Sigmoid colon (tissue), 6 donors: ENCODE measurements at regions not wholly inside any gene's neighbourhood (a gene's known extent, or its start where the extent isn't known, plus 50 kb on each side); places are given as distances from the start of the nearest gene placed in this dataset.

Source experiments
- DNase-seq: peaks from one replicate; pipeline ENCODE4 v3.0.0-alpha.2; 2019
- H3K27ac ChIP-seq, 4 donors: fragments of 200-600 bp; sonication (generic); one replicate each; pipeline ENCODE4 v1.5.1; 2016 to 2019; ENCODE audit warnings: mild to moderate bottlenecking in 1 of 4
- H3K27me3 ChIP-seq, 3 donors: fragments of 200-600 bp; sonication (generic); one replicate each; pipeline ENCODE4 v1.5.1; 2019; ENCODE audit warnings: mild to moderate bottlenecking in 1 of 3
- H3K36me3 ChIP-seq, 4 donors: fragments of 200-600 bp; sonication (generic); one replicate each; pipeline ENCODE4 v1.5.1; 2016 to 2019
- H3K4me1 ChIP-seq, 4 donors: fragments of 200-600 bp; sonication (generic); one replicate each; pipeline ENCODE4 v1.5.1; 2017 to 2019
- H3K4me3 ChIP-seq, 4 donors: fragments of 200-600 bp; sonication (generic); one replicate each; pipeline ENCODE4 v1.5.1; 2017 to 2019; ENCODE audit warnings: mild to moderate bottlenecking in 2 of 4, moderate library complexity in 1 of 4
- H3K9me3 ChIP-seq, 4 donors: fragments of 200-600 bp in 3 of 4; sonication (generic) in 3 of 4; one replicate each; pipeline versions ENCODE4 v1.5.1 to v1.6.1; 2013 to 2019
- CTCF ChIP-seq, 4 experiments: fragments of 450-650 bp in 3 of 4; fragments of 200-600 bp in 1 of 4; IDR thresholded peaks; one replicate each; pipeline ENCODE4 v1.5.1; 2016 to 2019; ENCODE audit warnings: antibody characterized with exemption in 4 of 4, mild to moderate bottlenecking in 3 of 4, moderate library complexity in 2 of 4
- EP300 ChIP-seq, 4 donors: sonication (generic); formaldehyde crosslinking; IDR thresholded peaks; one replicate each; pipeline ENCODE4 v1.6.1; 2017; ENCODE audit warnings: antibody characterized with exemption in 4 of 4
- POLR2A ChIP-seq, 2 donors: fragments of 450-650 bp; IDR thresholded peaks; one replicate each; pipeline ENCODE4 v1.6.1; 2016; ENCODE audit warnings: antibody characterized with exemption in 2 of 2, mild to moderate bottlenecking in 2 of 2, moderate library complexity in 2 of 2
- POLR2AphosphoS5 ChIP-seq, 4 donors: sonication (generic); formaldehyde crosslinking; IDR thresholded peaks; one replicate each; pipeline ENCODE4 v1.6.1; 2017; ENCODE audit warnings: antibody characterized with exemption in 4 of 4
- WGBS, 2 donors: extraction: QIAGEN DNeasy Blood & Tissue Kit; methylation state at CpG; one replicate each; pipeline ENCODE4 v1.1.7; 2013; 5-methylcytosine and 5-hydroxymethylcytosine counted together
- intact Hi-C: fragments of 100-400 bp; cut with DNase I; formaldehyde crosslinking; loops from one replicate; pipeline ENCODE4 v1.15.1; 2023
- donor health status: healthy with polysubstance abuse.
- donor health status: healthy.

DNA sequence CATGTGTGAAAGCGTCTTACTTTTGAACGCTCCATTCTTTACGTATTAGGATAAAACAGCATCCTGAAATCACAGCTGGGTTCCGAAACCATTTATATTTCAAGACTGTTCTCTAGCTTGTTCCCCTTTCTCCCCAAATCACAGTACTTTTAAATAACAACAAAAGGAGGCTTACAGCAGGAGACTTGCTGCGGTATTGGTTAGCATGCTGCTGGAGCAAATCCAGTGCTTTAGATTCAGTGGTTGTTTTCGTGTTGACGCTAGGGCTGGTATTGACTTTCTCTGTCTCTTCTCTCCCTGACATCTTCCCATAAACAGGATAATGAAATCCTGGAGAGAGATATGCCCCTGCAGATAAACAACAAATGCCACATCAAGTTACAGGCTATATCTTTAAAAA lies 103.1 kb downstream of the ZNF608 start:
- TF ChIP-seq CTCF (IDR thresholded peaks at IDR 0.05) = no peak
- no peak for TF ChIP-seq POLR2AphosphoS5 (IDR thresholded peaks at IDR 0.05)
- no peak for TF ChIP-seq EP300 (IDR thresholded peaks at IDR 0.05)
- TF ChIP-seq POLR2A (IDR thresholded peaks at IDR 0.05) = no peak
- intact Hi-C loops = no loop called here

DNA sequence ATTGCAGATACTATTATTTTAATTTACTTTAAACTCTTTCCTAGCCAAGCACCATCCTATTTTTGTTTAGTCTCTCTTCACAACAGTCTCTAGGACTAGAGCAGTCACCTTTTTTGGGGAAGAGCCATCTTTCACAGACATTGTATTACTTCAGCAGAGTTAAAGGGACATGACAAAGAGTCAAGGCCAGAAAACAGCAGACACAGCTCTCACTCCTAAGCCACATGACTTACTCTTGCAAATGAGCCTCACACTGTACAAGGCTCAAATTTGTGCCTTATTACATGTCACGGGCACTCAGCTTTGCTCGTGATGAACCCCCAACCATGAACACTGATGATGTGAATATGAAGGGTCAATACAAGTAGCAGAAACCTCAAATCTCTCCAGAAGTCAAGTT lies 104.3 kb downstream of the ZNF608 start:
- intact Hi-C loops = no loop called here
- Histone ChIP-seq H3K9me3 (no peaks in the 10 kb centered on the region), H3K36me3 (peaks cover 0 to 9% (median 0%) of the 10 kb centered on the region in 4 donors), H3K27me3 (no peaks in the 10 kb centered on the region), H3K4me1 (peaks cover 0 to 3% (median 0%) of the 10 kb centered on the region in 4 donors), H3K27ac (no peak overlapping the region), H3K4me3 (no peak overlapping the region)
- WGBS, 2 donors = 91 to 92% methylated on average over 2 of the region's 2 CpGs
- TF ChIP-seq POLR2AphosphoS5 (IDR thresholded peaks at IDR 0.05) (no peak), EP300 (IDR thresholded peaks at IDR 0.05) (no peak), POLR2A (IDR thresholded peaks at IDR 0.05) (no peak), CTCF (IDR thresholded peaks at IDR 0.05) (no peak)
- no peak for DNase-seq

More for the DNA sequence above, 103.1 kb downstream of the ZNF608 start:
- Histone ChIP-seq H3K36me3 (peaks cover 0 to 15% (median 0%) of the 10 kb centered on the region in 4 donors), H3K4me3 (no peak overlapping the region), H3K9me3 (no peaks in the 10 kb centered on the region), H3K27me3 (no peaks in the 10 kb centered on the region), H3K27ac (no peak overlapping the region), H3K4me1 (peaks cover 0 to 3% (median 0%) of the 10 kb centered on the region in 4 donors)
- DNase-seq = no peak
- 98% methylated on average over 7 of the region's 7 CpGs for WGBS, 2 donors

- DNase-seq = no peak
- no peak for TF ChIP-seq EP300 (IDR thresholded peaks at IDR 0.05)
- TF ChIP-seq POLR2A (IDR thresholded peaks at IDR 0.05) = no peak
- no peak for TF ChIP-seq CTCF (IDR thresholded peaks at IDR 0.05)
- TF ChIP-seq POLR2AphosphoS5 (IDR thresholded peaks at IDR 0.05) = no peak
- Histone ChIP-seq H3K4me3 (no peak overlapping the region), H3K27ac (no peak overlapping the region), H3K9me3 (no peaks in the 10 kb centered on the region), H3K27me3 (no peaks in the 10 kb centered on the region), H3K36me3 (peaks cover 0 to 9% (median 0%) of the 10 kb centered on the region in 4 donors), H3K4me1 (peaks cover 0 to 4% (median 2%) of the 10 kb centered on the region in 4 donors)
- intact Hi-C loops = no loop called here
- 29 to 78% methylated on average over 11 of the region's 11 CpGs for WGBS, 2 donors
Observed at GRCh38 chr5:124641154-124641792, 105.2 kb downstream of the ZNF608 start.

GRCh38 chr5:124639095-124639665 lies 107.3 kb downstream of the ZNF608 start:
- Histone ChIP-seq H3K27ac (no peak overlapping the region), H3K9me3 (no peaks in the 10 kb centered on the region), H3K4me1 (peaks cover 0 to 24% (median 14%) of the 10 kb centered on the region in 4 donors), H3K36me3 (peaks cover 0 to 9% (median 0%) of the 10 kb centered on the region in 4 donors), H3K4me3 (no peak overlapping the region), H3K27me3 (no peaks in the 10 kb centered on the region)
- WGBS, 2 donors = 92 to 94% methylated on average over 4 of the region's 4 CpGs
- intact Hi-C loops = no loop called here
- no peak for TF ChIP-seq POLR2AphosphoS5 (IDR thresholded peaks at IDR 0.05)
- TF ChIP-seq EP300 (IDR thresholded peaks at IDR 0.05) = no peak
- no peak for TF ChIP-seq CTCF (IDR thresholded peaks at IDR 0.05)
- no peak for TF ChIP-seq POLR2A (IDR thresholded peaks at IDR 0.05)
- no peak for DNase-seq
